ENCODE measurements at regions not wholly inside any gene's neighbourhood (a gene's known extent, or its start where the extent isn't known, plus 50 kb on each side); places are given as distances from the start of the nearest gene placed in this dataset.

DNA sequence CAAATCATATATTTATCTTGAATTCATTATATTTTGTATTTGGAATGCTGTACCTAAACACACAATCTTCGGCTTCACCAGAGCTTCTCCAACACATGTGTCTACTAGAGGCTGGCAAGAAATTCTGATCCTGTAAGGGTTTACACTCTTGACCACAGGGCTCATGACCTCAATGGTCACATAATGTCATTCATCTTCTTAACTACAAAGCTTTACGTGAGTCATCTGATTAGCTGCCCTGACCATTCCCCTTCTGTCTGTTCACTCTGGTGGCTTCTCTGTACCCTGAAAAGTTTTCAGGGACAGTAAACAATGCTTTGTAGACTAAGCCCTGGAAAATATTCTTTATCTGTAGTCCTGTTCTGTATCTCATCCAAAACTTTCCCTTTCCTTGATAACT is 423.9 kb downstream of the CMPK2 start:
- Histone ChIP-seq H4K20me1 (ENCODE audit: insufficient read depth) (no peaks in the 10 kb centered on the region), H3K4me2 (ENCODE audit: low read length) (no peak overlapping the region), H3K9me3 (ENCODE audit: low read length) (no peaks in the 10 kb centered on the region), H3K27ac (ENCODE audit: low read length) (no peak overlapping the region), H3K27me3 (ENCODE audit: insufficient read depth, low read depth, low read length) (no peaks in the 10 kb centered on the region), H3K79me2 (replicated peaks; ENCODE audit: insufficient read depth, low read length) (no peaks in the 10 kb centered on the region), H3K9me2 (ENCODE audit: insufficient read depth, low read length) (no peaks in the 10 kb centered on the region), H3K4me3 (ENCODE audit: low read length) (no peak overlapping the region), H3K9ac (ENCODE audit: low read length) (no peak overlapping the region), H3F3A (ENCODE audit: insufficient read depth, low read length, poor library complexity, severe bottlenecking) (no peaks in the 10 kb centered on the region), H2AFZ (ENCODE audit: low read depth, low read length) (no peak overlapping the region), H3K36me3 (ENCODE audit: insufficient read depth, low read length) (no peaks in the 10 kb centered on the region)
- TF ChIP-seq EP300 (conservative IDR thresholded peaks at IDR 0.05; ENCODE audit: poor library complexity, severe bottlenecking) (no peak), TAF1 (IDR thresholded peaks at IDR 0.05; ENCODE audit: low read depth) (no peak), SMC3 (conservative IDR thresholded peaks at IDR 0.05; ENCODE audit: poor library complexity) (no peak), EZH2 (IDR thresholded peaks at IDR 0.05; ENCODE audit: borderline replicate concordance, insufficient read depth, low read length, poor library complexity, severe bottlenecking) (no peak), POLR2AphosphoS5 (IDR thresholded peaks at IDR 0.05) (no peak), RAD21 (conservative IDR thresholded peaks at IDR 0.05) (no peak), MXI1 (conservative IDR thresholded peaks at IDR 0.05; ENCODE audit: poor library complexity, severe bottlenecking) (no peak)
- TF ChIP-seq, protein P1, sequence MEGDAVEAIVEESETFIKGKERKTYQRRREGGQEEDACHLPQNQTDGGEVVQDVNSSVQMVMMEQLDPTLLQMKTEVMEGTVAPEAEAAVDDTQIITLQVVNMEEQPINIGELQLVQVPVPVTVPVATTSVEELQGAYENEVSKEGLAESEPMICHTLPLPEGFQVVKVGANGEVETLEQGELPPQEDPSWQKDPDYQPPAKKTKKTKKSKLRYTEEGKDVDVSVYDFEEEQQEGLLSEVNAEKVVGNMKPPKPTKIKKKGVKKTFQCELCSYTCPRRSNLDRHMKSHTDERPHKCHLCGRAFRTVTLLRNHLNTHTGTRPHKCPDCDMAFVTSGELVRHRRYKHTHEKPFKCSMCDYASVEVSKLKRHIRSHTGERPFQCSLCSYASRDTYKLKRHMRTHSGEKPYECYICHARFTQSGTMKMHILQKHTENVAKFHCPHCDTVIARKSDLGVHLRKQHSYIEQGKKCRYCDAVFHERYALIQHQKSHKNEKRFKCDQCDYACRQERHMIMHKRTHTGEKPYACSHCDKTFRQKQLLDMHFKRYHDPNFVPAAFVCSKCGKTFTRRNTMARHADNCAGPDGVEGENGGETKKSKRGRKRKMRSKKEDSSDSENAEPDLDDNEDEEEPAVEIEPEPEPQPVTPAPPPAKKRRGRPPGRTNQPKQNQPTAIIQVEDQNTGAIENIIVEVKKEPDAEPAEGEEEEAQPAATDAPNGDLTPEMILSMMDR (IDR thresholded peaks at IDR 0.05; ENCODE audit: poor library complexity, severe bottlenecking), result no peak
- TF ChIP-seq, protein P2, sequence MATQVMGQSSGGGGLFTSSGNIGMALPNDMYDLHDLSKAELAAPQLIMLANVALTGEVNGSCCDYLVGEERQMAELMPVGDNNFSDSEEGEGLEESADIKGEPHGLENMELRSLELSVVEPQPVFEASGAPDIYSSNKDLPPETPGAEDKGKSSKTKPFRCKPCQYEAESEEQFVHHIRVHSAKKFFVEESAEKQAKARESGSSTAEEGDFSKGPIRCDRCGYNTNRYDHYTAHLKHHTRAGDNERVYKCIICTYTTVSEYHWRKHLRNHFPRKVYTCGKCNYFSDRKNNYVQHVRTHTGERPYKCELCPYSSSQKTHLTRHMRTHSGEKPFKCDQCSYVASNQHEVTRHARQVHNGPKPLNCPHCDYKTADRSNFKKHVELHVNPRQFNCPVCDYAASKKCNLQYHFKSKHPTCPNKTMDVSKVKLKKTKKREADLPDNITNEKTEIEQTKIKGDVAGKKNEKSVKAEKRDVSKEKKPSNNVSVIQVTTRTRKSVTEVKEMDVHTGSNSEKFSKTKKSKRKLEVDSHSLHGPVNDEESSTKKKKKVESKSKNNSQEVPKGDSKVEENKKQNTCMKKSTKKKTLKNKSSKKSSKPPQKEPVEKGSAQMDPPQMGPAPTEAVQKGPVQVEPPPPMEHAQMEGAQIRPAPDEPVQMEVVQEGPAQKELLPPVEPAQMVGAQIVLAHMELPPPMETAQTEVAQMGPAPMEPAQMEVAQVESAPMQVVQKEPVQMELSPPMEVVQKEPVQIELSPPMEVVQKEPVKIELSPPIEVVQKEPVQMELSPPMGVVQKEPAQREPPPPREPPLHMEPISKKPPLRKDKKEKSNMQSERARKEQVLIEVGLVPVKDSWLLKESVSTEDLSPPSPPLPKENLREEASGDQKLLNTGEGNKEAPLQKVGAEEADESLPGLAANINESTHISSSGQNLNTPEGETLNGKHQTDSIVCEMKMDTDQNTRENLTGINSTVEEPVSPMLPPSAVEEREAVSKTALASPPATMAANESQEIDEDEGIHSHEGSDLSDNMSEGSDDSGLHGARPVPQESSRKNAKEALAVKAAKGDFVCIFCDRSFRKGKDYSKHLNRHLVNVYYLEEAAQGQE (IDR thresholded peaks at IDR 0.05; ENCODE audit: borderline replicate concordance), result no peak

DNA sequence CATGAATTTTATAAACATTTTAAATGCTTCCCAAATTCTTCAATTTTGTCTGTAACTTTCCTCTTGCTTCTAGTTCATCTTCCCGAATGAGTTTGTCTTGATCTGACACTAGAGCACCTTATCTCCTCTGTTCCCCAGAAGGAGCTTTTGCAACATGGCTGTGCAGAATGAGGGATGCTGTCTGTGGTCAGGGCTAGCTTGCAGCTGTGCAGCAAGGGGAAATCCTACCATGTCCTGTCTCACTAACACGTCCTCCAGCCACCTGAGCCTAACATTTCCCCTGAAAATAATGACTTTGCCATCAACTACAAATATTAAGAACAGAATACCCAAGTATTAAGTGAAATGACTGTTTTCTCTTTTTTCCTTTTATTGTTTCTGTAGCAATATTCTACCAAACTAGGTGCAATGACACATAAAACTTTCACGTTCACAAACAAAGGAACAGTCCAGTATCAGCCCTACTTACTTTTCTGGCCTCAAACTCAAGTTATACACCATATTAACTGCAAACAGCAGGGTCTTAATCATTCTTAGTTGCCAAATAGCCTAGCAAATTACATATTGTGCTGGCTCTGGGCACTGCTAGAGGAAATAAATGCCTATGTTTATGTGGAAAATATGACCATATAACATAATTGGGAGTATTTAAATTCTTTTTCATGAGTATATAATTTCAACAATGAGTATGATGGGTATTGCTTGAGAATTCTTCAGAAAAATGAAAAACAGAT is 423.3 kb downstream of the CMPK2 start:
- TF ChIP-seq SMC3 (conservative IDR thresholded peaks at IDR 0.05; ENCODE audit: poor library complexity) (no peak), TAF1 (IDR thresholded peaks at IDR 0.05; ENCODE audit: low read depth) (no peak), EZH2 (IDR thresholded peaks at IDR 0.05; ENCODE audit: borderline replicate concordance, insufficient read depth, low read length, poor library complexity, severe bottlenecking) (no peak), RAD21 (conservative IDR thresholded peaks at IDR 0.05) (no peak), POLR2AphosphoS5 (IDR thresholded peaks at IDR 0.05) (no peak), EP300 (conservative IDR thresholded peaks at IDR 0.05; ENCODE audit: poor library complexity, severe bottlenecking) (no peak), MXI1 (conservative IDR thresholded peaks at IDR 0.05; ENCODE audit: poor library complexity, severe bottlenecking) (no peak)
- TF ChIP-seq, protein P1 (IDR thresholded peaks at IDR 0.05; ENCODE audit: poor library complexity, severe bottlenecking), result no peak
- TF ChIP-seq, protein P2 (IDR thresholded peaks at IDR 0.05; ENCODE audit: borderline replicate concordance), result no peak
- H3K27me3 ChIP-seq (ENCODE audit: insufficient read depth, low read depth, low read length), result no peaks in the 10 kb centered on the region
- no peaks in the 10 kb centered on the region for H4K20me1 ChIP-seq (ENCODE audit: insufficient read depth)
- H3K4me2 ChIP-seq (ENCODE audit: low read length), result no peak overlapping the region
- H2AFZ ChIP-seq (ENCODE audit: low read depth, low read length), result no peak overlapping the region
- H3K9ac ChIP-seq (ENCODE audit: low read length), result no peak overlapping the region
- no peaks in the 10 kb centered on the region for H3F3A ChIP-seq (ENCODE audit: insufficient read depth, low read length, poor library complexity, severe bottlenecking)
- H3K27ac ChIP-seq (ENCODE audit: low read length), result peak overlapping the region; percentile 9
- H3K9me3 ChIP-seq (ENCODE audit: low read length), result no peaks in the 10 kb centered on the region
- H3K36me3 ChIP-seq (ENCODE audit: insufficient read depth, low read length), result no peaks in the 10 kb centered on the region
- H3K9me2 ChIP-seq (ENCODE audit: insufficient read depth, low read length), result no peaks in the 10 kb centered on the region
- H3K4me3 ChIP-seq (ENCODE audit: low read length), result no peak overlapping the region
- H3K79me2 ChIP-seq (replicated peaks; ENCODE audit: insufficient read depth, low read length), result no peaks in the 10 kb centered on the region

Measured in neural cell (in vitro differentiated cells).